OCI-LY1 (cell line): ENCODE measurements at regions not wholly inside any gene's neighbourhood (a gene's known extent, or its start where the extent isn't known, plus 50 kb on each side); places are given as distances from the start of the nearest gene placed in this dataset.

Source experiments
- CTCF ChIP-seq: fragments of 200-600 bp; sonication (generic), shearing (Covaris generic); IDR thresholded peaks from 2 replicates; pipeline ENCODE4 v1.5.1; 2017; ENCODE audit warnings: mild to moderate bottlenecking, antibody characterized with exemption, low read length, moderate library complexity, mixed read lengths
- EZH2 ChIP-seq: fragments of 200-600 bp; sonication (generic), shearing (Covaris generic); IDR thresholded peaks from 2 replicates; pipeline ENCODE4 v1.8.0; 2017; ENCODE audit warnings: borderline replicate concordance, mixed run types, mild to moderate bottlenecking, antibody characterized with exemption, low read length, moderate library complexity, mixed read lengths

- no peak for TF ChIP-seq CTCF
- TF ChIP-seq EZH2: no peak
These were observed 435.7 kb downstream of the SH3GL2 start for GRCh38 chr9:18014556-18014955.
